Activated gamma-delta T cell treated with Interleukin-2 at 50 U/mL for 16 hours (primary cell): ENCODE measurements at regions not wholly inside any gene's neighbourhood (a gene's known extent, or its start where the extent isn't known, plus 50 kb on each side); places are given as distances from the start of the nearest gene placed in this dataset.
"Not testable (repeated sequence)": the region's sequence is repeated elsewhere in the genome, so short reads cannot be mapped to it uniquely, and the experiment has no call there.

Source experiments
- DNase-seq: peaks from one replicate; pipeline ENCODE4 v3.0.0-alpha.2; 2020

- DNase-seq = no peak
These were observed 2040.1 kb upstream of the LRRTM1 start for GRCh38 chr2:82344670-82345069.

- DNase-seq = no peak
These were observed 2037.8 kb upstream of the LRRTM1 start for GRCh38 chr2:82342356-82342755.

GRCh38 chr2:82340578-82341053 lies 2036.1 kb upstream of the LRRTM1 start:
- DNase-seq = no peak

GRCh38 chr2:82339805-82340204 lies 2035.3 kb upstream of the LRRTM1 start:
- DNase-seq = no peak

GRCh38 chr2:82333697-82334096 lies 2029.1 kb upstream of the LRRTM1 start:
- no peak for DNase-seq

- no peak for DNase-seq
These were observed 2025.6 kb upstream of the LRRTM1 start for GRCh38 chr2:82330155-82330554.

- not testable (repeated sequence) for DNase-seq
These were observed 2021.7 kb upstream of the LRRTM1 start for GRCh38 chr2:82326180-82326767.

- no peak for DNase-seq
These were observed 2015.7 kb upstream of the LRRTM1 start for GRCh38 chr2:82320296-82320695.

- no peak for DNase-seq
These were observed 2012.5 kb upstream of the LRRTM1 start for GRCh38 chr2:82317012-82317411.

- DNase-seq = no peak
These were observed 2012.0 kb upstream of the LRRTM1 start for GRCh38 chr2:82316586-82316985.

GRCh38 chr2:82314836-82315472 lies 2010.4 kb upstream of the LRRTM1 start:
- DNase-seq = no peak

- DNase-seq = no peak
These were observed 2003.0 kb upstream of the LRRTM1 start for GRCh38 chr2:82307511-82307910.

- no peak for DNase-seq
These were observed 1997.0 kb upstream of the LRRTM1 start for GRCh38 chr2:82301506-82301905.

GRCh38 chr2:82289446-82289845 lies 1984.9 kb upstream of the LRRTM1 start:
- no peak for DNase-seq

- no peak for DNase-seq
These were observed 1978.5 kb upstream of the LRRTM1 start for GRCh38 chr2:82283075-82283474.

- DNase-seq = no peak
These were observed 1977.7 kb upstream of the LRRTM1 start for GRCh38 chr2:82282111-82282882.

- DNase-seq = no peak
These were observed 1974.8 kb upstream of the LRRTM1 start for GRCh38 chr2:82279367-82279766.

GRCh38 chr2:82278416-82278815 lies 1973.9 kb upstream of the LRRTM1 start:
- no peak for DNase-seq

- no peak for DNase-seq
These were observed 1971.0 kb upstream of the LRRTM1 start for GRCh38 chr2:82275599-82275998.

- no peak for DNase-seq
These were observed 1963.9 kb upstream of the LRRTM1 start for GRCh38 chr2:82268446-82268845.

GRCh38 chr2:82260521-82260920 lies 1956.0 kb upstream of the LRRTM1 start:
- no peak for DNase-seq

- DNase-seq = no peak
These were observed 1955.0 kb upstream of the LRRTM1 start for GRCh38 chr2:82259551-82259950.

- no peak for DNase-seq
These were observed 1953.4 kb upstream of the LRRTM1 start for GRCh38 chr2:82257796-82258555.
